DMS53 (cell line): ENCODE measurements at regions not wholly inside any gene's neighbourhood (a gene's known extent, or its start where the extent isn't known, plus 50 kb on each side); places are given as distances from the start of the nearest gene placed in this dataset.
"Not testable (repeated sequence)": the region's sequence is repeated elsewhere in the genome, so short reads cannot be mapped to it uniquely, and the experiment has no call there.

Source experiments
- DNase-seq: peaks from one replicate; lab custom pipeline; 2025; lab: John Stamatoyannopoulos, UW

GRCh38 chrX:10965174-10965798 lies 145.8 kb upstream of the HCCS start:
- DNase-seq, result no peak

GRCh38 chrX:10966057-10966456 lies 145.1 kb upstream of the HCCS start:
- DNase-seq, result no peak

GRCh38 chrX:10971176-10971575 lies 140.0 kb upstream of the HCCS start:
- no peak for DNase-seq

GRCh38 chrX:10971759-10972158 lies 139.4 kb upstream of the HCCS start:
- no peak for DNase-seq

- DNase-seq, result no peak
These were observed 138.4 kb upstream of the HCCS start for GRCh38 chrX:10972706-10973105.

- DNase-seq, result no peak
These were observed 136.2 kb upstream of the HCCS start for GRCh38 chrX:10974920-10975319.

GRCh38 chrX:10979956-10980355 lies 131.2 kb upstream of the HCCS start:
- DNase-seq, result no peak

- no peak for DNase-seq
These were observed 129.6 kb upstream of the HCCS start for GRCh38 chrX:10981506-10981905.

GRCh38 chrX:10983526-10983925 lies 127.6 kb upstream of the HCCS start:
- DNase-seq, result no peak

GRCh38 chrX:10984213-10984612 lies 126.9 kb upstream of the HCCS start:
- no peak for DNase-seq

GRCh38 chrX:10986616-10987015 lies 124.5 kb upstream of the HCCS start:
- DNase-seq, result no peak

GRCh38 chrX:10988653-10989052 lies 122.5 kb upstream of the HCCS start:
- no peak for DNase-seq

- no peak for DNase-seq
These were observed 121.7 kb upstream of the HCCS start for GRCh38 chrX:10989386-10989785.

- no peak for DNase-seq
These were observed 120.7 kb upstream of the HCCS start for GRCh38 chrX:10990418-10990817.

GRCh38 chrX:10990976-10991375 lies 120.2 kb upstream of the HCCS start:
- DNase-seq, result no peak

- no peak for DNase-seq
These were observed 119.0 kb upstream of the HCCS start for GRCh38 chrX:10992110-10992509.

- DNase-seq, result not testable (repeated sequence)
These were observed 104.1 kb upstream of the HCCS start for GRCh38 chrX:11007076-11007475.

GRCh38 chrX:11010476-11010875 lies 100.7 kb upstream of the HCCS start:
- no peak for DNase-seq

GRCh38 chrX:11016728-11017127 lies 94.4 kb upstream of the HCCS start:
- DNase-seq, result no peak

- not testable (repeated sequence) for DNase-seq
These were observed 88.5 kb upstream of the HCCS start for GRCh38 chrX:11022588-11022987.

- DNase-seq, result no peak
These were observed 71.2 kb upstream of the HCCS start for GRCh38 chrX:11039926-11040325.

GRCh38 chrX:11040405-11040804 lies 70.7 kb upstream of the HCCS start:
- no peak for DNase-seq

GRCh38 chrX:11040996-11041395 lies 70.1 kb upstream of the HCCS start:
- no peak for DNase-seq

GRCh38 chrX:11050013-11050412 lies 61.1 kb upstream of the HCCS start:
- no peak for DNase-seq

- DNase-seq, result no peak
These were observed 57.8 kb upstream of the HCCS start for GRCh38 chrX:11053351-11053750.
